ENCODE measurements at regions not wholly inside any gene's neighbourhood (a gene's known extent, or its start where the extent isn't known, plus 50 kb on each side); places are given as distances from the start of the nearest gene placed in this dataset.

GRCh38 chr14:34003691-34004090 is 52.8 kb upstream of the EGLN3 start:
- TF ChIP-seq CTCF (IDR thresholded peaks at IDR 0.05; ENCODE audit: low read depth, low read length) (no peak), EZH2phosphoT487 (IDR thresholded peaks at IDR 0.05; ENCODE audit: low read depth) (no peak)

Measured in OCI-LY3 (cell line).